GM13977 (cell line): ENCODE measurements at regions not wholly inside any gene's neighbourhood (a gene's known extent, or its start where the extent isn't known, plus 50 kb on each side); places are given as distances from the start of the nearest gene placed in this dataset.
"Not testable (repeated sequence)": the region's sequence is repeated elsewhere in the genome, so short reads cannot be mapped to it uniquely, and the experiment has no call there.

ENCODE experiments used
- DNase-seq: peaks from one replicate; pipeline ENCODE4 v3.0.0; 2012; ENCODE audit warnings: low spot score
- CTCF ChIP-seq: IDR thresholded peaks from 2 replicates; pipeline ENCODE4 v1.5.1; 2012; ENCODE audit warnings: mild to moderate bottlenecking, control low read depth; ENCODE audit not compliant: insufficient read depth; ENCODE audit errors: extremely low read depth, missing control alignments
- in situ Hi-C: fragments of 300-500 bp; cut with MboI; formaldehyde crosslinking; loops from one replicate; pipeline ENCODE4 v1.12.0; 2022; ENCODE audit warnings: low sequenced_read_pairs, low pct_unique_long_range_greater_than_20kb, mixed read lengths, inconsistent platforms; ENCODE audit not compliant: unreplicated experiment

GRCh38 chr2:126106006-126106405, 550.0 kb upstream of the GYPC start:
- in situ Hi-C loops = no loop called here
- no peak for DNase-seq
- TF ChIP-seq CTCF = no peak

GRCh38 chr2:126107883-126108282, 548.1 kb upstream of the GYPC start:
- in situ Hi-C loops = no loop called here
- TF ChIP-seq CTCF = no peak
- no peak for DNase-seq

- in situ Hi-C loops = no loop called here
- DNase-seq = no peak
- no peak for TF ChIP-seq CTCF
Measured at GRCh38 chr2:126115975-126116374, 540.0 kb upstream of the GYPC start.

- no peak for TF ChIP-seq CTCF
- no peak for DNase-seq
- in situ Hi-C loops = no loop called here
Measured at GRCh38 chr2:126117886-126118285, 538.1 kb upstream of the GYPC start.

GRCh38 chr2:126145752-126146151, 510.2 kb upstream of the GYPC start:
- TF ChIP-seq CTCF = no peak
- DNase-seq = no peak
- in situ Hi-C loops = no loop called here

DNA sequence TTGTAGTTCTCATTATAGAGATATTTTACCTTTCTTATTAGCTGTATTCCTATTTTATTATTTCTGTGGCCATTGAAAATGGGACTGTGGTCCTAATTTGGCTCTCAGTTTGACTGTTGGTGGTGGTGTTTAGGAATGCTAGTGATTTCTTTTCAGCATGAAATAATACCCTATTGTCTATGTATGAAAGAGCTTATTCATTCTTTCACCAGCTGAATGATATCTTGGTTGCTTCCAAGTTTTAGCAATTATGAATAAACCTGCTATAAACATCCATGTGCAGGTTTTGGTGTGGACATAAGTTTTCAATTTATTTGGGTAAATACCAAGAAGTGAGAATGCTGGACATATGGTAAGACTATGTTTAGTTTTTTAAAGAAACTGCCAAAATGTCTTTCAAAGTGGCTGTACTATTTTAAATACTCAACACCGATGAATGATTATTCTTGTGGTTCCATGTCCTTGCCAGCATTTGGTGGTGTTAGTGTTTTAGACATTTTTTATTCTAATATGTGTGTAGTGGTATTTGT, 501.6 kb upstream of the GYPC start:
- TF ChIP-seq CTCF = no peak
- in situ Hi-C loops = no loop called here
- DNase-seq = no peak

GRCh38 chr2:126160950-126161349, 495.0 kb upstream of the GYPC start:
- in situ Hi-C loops, DNase-seq: not testable (repeated sequence)
